ENCODE measurements at regions not wholly inside any gene's neighbourhood (a gene's known extent, or its start where the extent isn't known, plus 50 kb on each side); places are given as distances from the start of the nearest gene placed in this dataset.

GRCh38 chr6:105628156-105628860, 225.4 kb upstream of the PREP start:
- Histone ChIP-seq H3K27me3 (ENCODE audit: low read depth) (no peaks in the 10 kb centered on the region), H3K4me3 (no peak overlapping the region), H3K27ac (replicated peaks) (no peak overlapping the region), H3K4me1 (no peaks in the 10 kb centered on the region), H3K36me3 (no peaks in the 10 kb centered on the region), H3K9me3 (replicated peaks) (no peaks in the 10 kb centered on the region)
- no peak for DNase-seq
- intact Hi-C loops (cut with micrococcal nuclease) = no loop called here
- TF ChIP-seq CTCF (IDR thresholded peaks at IDR 0.05; ENCODE audit: borderline replicate concordance) = no peak

- H3K27ac ChIP-seq (replicated peaks) = no peak overlapping the region
- H3K4me3 ChIP-seq = no peak overlapping the region
Observed at GRCh38 chr6:105626295-105627158, 223.6 kb upstream of the PREP start.

GRCh38 chr6:105624021-105624420, 221.1 kb upstream of the PREP start:
- no peaks in the 10 kb centered on the region for H3K27me3 ChIP-seq (ENCODE audit: low read depth)
- no peak overlapping the region for H3K4me3 ChIP-seq
- intact Hi-C loops (cut with micrococcal nuclease) = no loop called here
- no peaks in the 10 kb centered on the region for H3K9me3 ChIP-seq (replicated peaks)
- no peaks in the 10 kb centered on the region for H3K4me1 ChIP-seq
- TF ChIP-seq CTCF (IDR thresholded peaks at IDR 0.05; ENCODE audit: borderline replicate concordance) = no peak
- H3K36me3 ChIP-seq = no peaks in the 10 kb centered on the region
- no peak for DNase-seq
- H3K27ac ChIP-seq (replicated peaks) = no peak overlapping the region

More at GRCh38 chr6:105626295-105627158, 223.6 kb upstream of the PREP start:
- Histone ChIP-seq H3K27me3 (ENCODE audit: low read depth) (no peaks in the 10 kb centered on the region), H3K9me3 (replicated peaks) (no peaks in the 10 kb centered on the region), H3K36me3 (no peaks in the 10 kb centered on the region), H3K4me1 (no peaks in the 10 kb centered on the region)
- TF ChIP-seq CTCF (IDR thresholded peaks at IDR 0.05; ENCODE audit: borderline replicate concordance) = no peak
- no peak for DNase-seq
- intact Hi-C loops (cut with micrococcal nuclease) = no loop called here

- DNase-seq = no peak
- Histone ChIP-seq H3K27me3 (ENCODE audit: low read depth) (no peaks in the 10 kb centered on the region), H3K27ac (replicated peaks) (no peak overlapping the region), H3K4me3 (no peak overlapping the region), H3K9me3 (replicated peaks) (no peaks in the 10 kb centered on the region), H3K4me1 (no peaks in the 10 kb centered on the region), H3K36me3 (no peaks in the 10 kb centered on the region)
- TF ChIP-seq CTCF (IDR thresholded peaks at IDR 0.05; ENCODE audit: borderline replicate concordance) = no peak
- intact Hi-C loops (cut with micrococcal nuclease) = no loop called here
Observed at GRCh38 chr6:105622226-105622625, 219.3 kb upstream of the PREP start.

GRCh38 chr6:105621564-105622175, 218.8 kb upstream of the PREP start:
- Histone ChIP-seq H3K9me3 (replicated peaks) (no peaks in the 10 kb centered on the region), H3K4me1 (no peaks in the 10 kb centered on the region), H3K4me3 (no peak overlapping the region), H3K36me3 (no peaks in the 10 kb centered on the region), H3K27ac (replicated peaks) (no peak overlapping the region), H3K27me3 (ENCODE audit: low read depth) (no peaks in the 10 kb centered on the region)
- DNase-seq = no peak
- no peak for TF ChIP-seq CTCF (IDR thresholded peaks at IDR 0.05; ENCODE audit: borderline replicate concordance)
- intact Hi-C loops (cut with micrococcal nuclease) = no loop called here

Measured in left ventricle myocardium inferior (tissue), 1 donor.